AG04449 (cell line): ENCODE measurements at regions not wholly inside any gene's neighbourhood (a gene's known extent, or its start where the extent isn't known, plus 50 kb on each side); places are given as distances from the start of the nearest gene placed in this dataset.

Experiments used
- CTCF ChIA-PET: fragments of 350-600 bp; formaldehyde crosslinking; extraction: SDS; loops from one replicate; lab custom pipeline; 2021; ENCODE audit warnings: antibody characterized with exemption; lab: Yijun Ruan, JAX
- POLR2A ChIA-PET: fragments of 400-600, 350-600 bp; formaldehyde crosslinking; extraction: SDS; loops from one replicate; lab custom pipeline; 2020; ENCODE audit warnings: antibody characterized with exemption, inconsistent platforms; lab: Yijun Ruan, JAX
- DNase-seq: peaks from one replicate; pipeline ENCODE4 v3.0.0-alpha.2; 2010; ENCODE audit warnings: low read depth, low spot score
- H3K4me3 ChIP-seq: 2 replicates; pipeline ENCODE4 v1.5.1; 2011; ENCODE audit warnings: low read depth, mild to moderate bottlenecking, control low read depth, low read length
- CTCF ChIP-seq: IDR thresholded peaks from one replicate; pipeline ENCODE4 v1.5.1; 2011; ENCODE audit warnings: mild to moderate bottlenecking, moderate library complexity, low read length, control low read depth, inconsistent platforms; ENCODE audit not compliant: insufficient read depth; ENCODE audit errors: missing control alignments

GRCh38 chr21:16891821-16892220, 621.0 kb upstream of the CXADR start:
- ChIA-PET CTCF (no interaction called here), POLR2A (no interaction called here)
- DNase-seq, result peak; percentile 16
- H3K4me3 ChIP-seq, result no peak overlapping the region
- TF ChIP-seq CTCF, result no peak

- TF ChIP-seq CTCF, result no peak
- ChIA-PET POLR2A (no interaction called here), CTCF (no interaction called here)
- no peak for DNase-seq
- no peak overlapping the region for H3K4me3 ChIP-seq
These were observed 612.2 kb upstream of the CXADR start for GRCh38 chr21:16900685-16901084.

GRCh38 chr21:16908077-16908476, 604.8 kb upstream of the CXADR start:
- no peak for DNase-seq
- TF ChIP-seq CTCF, result no peak
- ChIA-PET CTCF (no interaction called here), POLR2A (no interaction called here)
- H3K4me3 ChIP-seq, result no peak overlapping the region

- no peak overlapping the region for H3K4me3 ChIP-seq
- ChIA-PET POLR2A (no interaction called here), CTCF (no interaction called here)
- DNase-seq, result no peak
- TF ChIP-seq CTCF, result no peak
These were observed 602.2 kb upstream of the CXADR start for GRCh38 chr21:16910435-16911165.

GRCh38 chr21:16911166-16911607, 601.7 kb upstream of the CXADR start:
- ChIA-PET POLR2A (no interaction called here), CTCF (no interaction called here)
- no peak overlapping the region for H3K4me3 ChIP-seq
- no peak for TF ChIP-seq CTCF
- no peak for DNase-seq

GRCh38 chr21:16912075-16912474, 600.8 kb upstream of the CXADR start:
- CTCF ChIA-PET, result no interaction called here
- DNase-seq, result no peak

More at GRCh38 chr21:16912075-16912474, 600.8 kb upstream of the CXADR start:
- no peak for TF ChIP-seq CTCF
- POLR2A ChIA-PET, result no interaction called here
- no peak overlapping the region for H3K4me3 ChIP-seq
